ENCODE measurements at regions not wholly inside any gene's neighbourhood (a gene's known extent, or its start where the extent isn't known, plus 50 kb on each side); places are given as distances from the start of the nearest gene placed in this dataset.

DNA sequence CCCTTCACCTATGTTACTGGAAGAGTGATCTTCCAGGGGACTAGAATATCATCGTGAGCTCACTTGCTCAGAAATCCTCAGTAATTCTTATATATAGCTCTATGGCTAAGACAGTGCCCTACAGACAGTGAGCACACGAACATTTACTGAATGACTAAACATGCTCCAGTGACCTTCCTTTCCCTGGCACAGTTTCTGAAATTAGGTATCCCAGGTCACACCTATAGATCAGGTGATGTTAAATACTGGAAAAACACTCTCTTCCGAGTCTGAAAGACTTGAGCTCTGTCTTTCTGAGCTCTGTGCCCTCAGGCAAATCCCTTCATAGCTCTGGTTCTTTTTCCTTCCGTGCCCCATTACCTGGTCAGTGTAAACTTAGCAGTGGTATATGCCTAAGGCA is 239.4 kb upstream of the LRIG1 start:
- FAIRE-seq, result no peak

DNA sequence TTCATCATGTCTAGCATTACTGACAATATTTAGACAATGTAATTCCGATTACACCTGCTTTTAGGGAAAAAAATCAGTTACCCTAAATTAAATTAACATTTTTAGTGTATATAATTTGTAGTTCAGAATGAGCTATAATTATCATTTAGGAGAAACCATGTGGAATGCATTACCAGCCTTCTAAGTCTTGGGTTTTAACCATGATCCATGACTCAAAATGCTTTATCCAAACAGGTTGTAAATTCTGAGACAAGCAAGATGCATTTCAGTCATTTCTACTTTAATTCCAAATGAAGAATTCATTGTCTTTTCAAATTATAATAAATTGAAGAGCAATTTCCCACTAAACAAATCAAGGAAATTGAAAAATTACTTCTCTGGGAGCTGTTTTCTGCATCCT is 243.7 kb upstream of the LRIG1 start:
- DNase-seq (ENCODE audit: insufficient read length, low spot score) (no peak), FAIRE-seq (no peak)

More for the DNA sequence above, 239.4 kb upstream of the LRIG1 start:
- DNase-seq (ENCODE audit: insufficient read length, low spot score), result no peak

DNA sequence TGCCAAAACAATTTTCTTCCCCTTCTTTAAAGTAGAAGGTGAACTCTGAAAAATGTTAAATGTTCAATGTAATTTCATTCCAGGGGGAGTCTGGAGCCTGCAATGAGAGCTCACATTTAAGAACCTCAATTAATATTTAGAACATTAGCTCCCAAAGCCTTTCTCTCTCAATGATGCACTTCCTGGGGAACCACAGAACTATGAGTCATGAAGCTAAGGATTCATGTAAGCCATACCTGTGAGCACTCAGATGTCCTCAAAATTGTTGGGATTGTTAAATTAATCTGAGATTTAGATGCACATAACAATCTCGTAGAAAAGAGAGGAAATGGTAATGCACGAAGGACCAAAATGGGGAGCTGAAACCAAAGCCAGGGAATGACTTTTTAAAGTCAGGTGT is 244.2 kb upstream of the LRIG1 start:
- DNase-seq (ENCODE audit: insufficient read length, low spot score), result no peak
- no peak for FAIRE-seq

DNA sequence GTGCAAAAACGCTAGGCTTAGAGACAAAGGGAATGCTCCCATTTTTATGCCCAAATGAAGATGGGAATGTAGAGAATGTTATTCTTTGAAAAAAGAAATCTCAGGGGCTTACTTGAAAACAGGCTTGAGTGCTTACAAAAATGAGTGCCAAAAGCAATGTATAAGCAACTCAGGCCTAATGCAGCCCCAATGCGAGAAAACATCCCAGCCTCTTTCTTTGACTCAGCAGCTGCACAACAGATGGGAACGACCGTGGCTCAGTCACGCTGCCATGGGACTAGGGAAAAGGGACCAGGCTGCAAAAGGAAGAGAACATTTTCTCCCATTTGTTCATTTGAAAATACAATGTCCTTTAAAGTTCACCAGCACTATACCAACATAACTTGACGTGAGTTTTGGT is 246.4 kb upstream of the LRIG1 start:
- DNase-seq (ENCODE audit: insufficient read length, low spot score) (no peak), FAIRE-seq (no peak)

DNA sequence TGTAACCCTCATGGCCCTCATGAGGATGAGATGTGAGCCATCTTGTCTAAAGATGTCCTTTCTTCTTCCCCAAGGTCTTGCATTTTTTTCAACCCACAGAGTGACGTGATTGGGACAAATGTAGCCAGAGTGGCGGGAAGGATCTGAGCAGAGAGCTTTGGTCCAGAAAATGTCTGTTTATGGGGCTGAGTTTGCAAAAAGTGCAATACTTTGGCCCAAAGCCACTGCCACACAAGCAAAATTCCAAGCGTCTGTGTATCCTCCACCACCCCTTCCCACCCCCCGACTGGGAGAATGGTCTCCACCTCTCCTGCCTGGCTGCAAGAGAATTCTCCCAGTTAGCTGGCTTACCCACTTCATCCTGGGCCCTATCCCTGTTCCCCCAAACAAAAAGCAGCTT is 246.9 kb upstream of the LRIG1 start:
- FAIRE-seq (no peak), DNase-seq (ENCODE audit: insufficient read length, low spot score) (no peak)

DNA sequence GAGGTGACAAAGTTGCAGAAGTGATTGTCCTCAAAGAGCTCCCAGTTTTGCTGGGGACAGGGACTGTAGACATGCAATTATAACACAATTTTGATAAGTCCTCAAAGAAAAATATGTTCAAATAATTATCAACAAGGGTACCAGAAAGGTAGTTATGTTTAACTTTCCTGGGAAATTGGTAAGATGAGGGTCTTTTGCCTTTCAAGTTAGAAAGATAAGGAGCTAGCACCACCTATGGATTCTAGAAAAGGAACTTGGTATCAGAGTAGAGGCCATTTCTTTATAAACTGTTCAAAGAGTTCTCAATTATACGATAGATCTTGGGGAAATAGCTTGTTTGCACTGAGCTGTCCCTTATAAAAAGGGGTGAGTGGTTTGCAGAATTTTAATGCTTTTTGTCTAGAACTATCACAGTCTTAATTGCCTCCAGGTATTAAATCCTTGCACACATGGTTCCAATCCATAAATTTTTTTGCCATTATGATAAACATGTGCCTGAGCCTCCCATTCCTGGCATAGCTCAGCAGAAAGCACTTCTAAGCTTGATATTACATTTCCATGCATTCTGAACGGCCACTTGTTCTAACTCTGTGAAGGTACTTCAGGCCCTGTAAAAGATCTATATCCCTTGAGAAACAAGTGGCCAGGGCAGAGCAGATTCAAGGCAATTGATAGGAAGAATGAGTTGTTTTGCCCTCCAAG is 247.5 kb upstream of the LRIG1 start:
- DNase-seq (ENCODE audit: insufficient read length, low spot score) (no peak), FAIRE-seq (no peak)

DNA sequence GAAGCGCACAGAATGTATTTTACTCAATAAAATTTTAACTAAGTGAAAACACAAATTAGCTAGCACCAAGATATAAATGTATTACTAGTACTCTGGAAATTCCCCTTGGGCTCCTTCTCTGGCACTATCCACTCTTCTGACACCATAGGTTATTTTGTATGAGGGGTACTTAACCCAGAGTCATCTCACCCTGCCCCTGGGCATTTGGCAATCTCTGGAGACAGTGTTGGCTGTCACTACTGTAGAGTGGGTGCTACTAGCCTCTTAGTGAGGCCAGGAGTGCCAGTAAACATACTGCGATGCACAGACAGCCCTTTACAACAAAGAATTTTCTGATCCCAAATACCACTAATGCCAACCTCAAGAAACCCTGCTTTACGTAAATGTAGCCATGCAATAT is 246.3 kb upstream of the KBTBD8 start:
- no peak for FAIRE-seq
- DNase-seq (ENCODE audit: insufficient read length, low spot score), result no peak

DNA sequence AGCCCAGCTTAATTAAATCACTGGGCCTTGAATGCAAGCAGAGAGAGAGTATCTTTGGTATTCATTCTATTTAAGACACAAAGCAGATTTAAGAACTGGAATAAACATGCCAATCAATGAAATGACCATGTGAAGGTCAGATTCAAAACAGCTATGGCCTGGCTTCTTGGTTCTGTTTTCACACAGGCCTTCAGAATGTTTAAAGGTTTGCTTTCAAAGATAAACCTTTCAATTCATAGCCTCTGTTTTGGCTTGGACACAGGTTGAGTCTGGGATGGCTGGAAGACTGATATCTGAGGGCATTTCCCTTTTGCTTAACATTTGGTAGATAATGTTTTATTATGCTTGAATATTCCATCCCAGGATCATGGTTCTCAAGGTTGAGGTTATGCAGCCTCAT is 244.4 kb upstream of the KBTBD8 start:
- FAIRE-seq (no peak), DNase-seq (ENCODE audit: insufficient read length, low spot score) (no peak)

DNA sequence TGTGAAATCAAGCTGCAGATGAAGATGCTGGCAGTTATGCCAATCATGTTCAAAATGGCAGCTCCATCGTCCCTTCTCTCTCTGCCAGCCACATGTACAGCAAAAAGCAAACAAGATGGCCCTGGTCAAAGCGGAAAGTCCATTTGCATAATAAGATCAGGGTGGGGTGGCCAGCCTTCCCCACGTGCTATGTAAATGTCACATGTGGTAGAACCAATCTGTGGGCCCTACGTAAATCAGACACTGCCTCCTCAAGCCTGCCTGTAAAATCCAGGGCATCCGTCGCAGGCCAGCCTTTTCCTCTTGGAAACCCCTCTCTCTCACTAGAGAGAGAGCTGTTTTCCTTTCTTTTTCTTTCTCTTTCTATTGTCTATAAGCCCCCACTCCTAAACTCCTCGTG is 243.5 kb upstream of the KBTBD8 start:
- FAIRE-seq (no peak), DNase-seq (ENCODE audit: insufficient read length, low spot score) (no peak)

DNA sequence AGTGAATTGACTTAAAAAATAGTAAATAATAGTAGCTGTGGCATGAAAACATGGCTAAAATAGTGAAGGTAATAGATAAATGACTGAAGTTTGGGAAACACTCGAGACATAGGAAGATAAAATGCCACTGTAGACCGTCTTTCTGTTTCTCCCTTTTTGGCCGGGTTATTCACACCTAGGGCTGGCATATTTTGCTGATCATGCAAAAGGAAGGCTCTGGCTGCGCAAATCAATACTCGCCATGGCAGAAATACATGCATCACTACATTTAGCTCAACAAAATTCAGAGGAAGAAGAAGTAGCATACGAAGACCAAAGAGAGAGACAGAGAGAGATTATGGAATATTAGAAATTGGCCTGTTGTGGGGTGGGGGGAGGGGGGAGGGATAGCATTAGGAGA is 242.2 kb upstream of the KBTBD8 start:
- FAIRE-seq (no peak), DNase-seq (ENCODE audit: insufficient read length, low spot score) (no peak)

DNA sequence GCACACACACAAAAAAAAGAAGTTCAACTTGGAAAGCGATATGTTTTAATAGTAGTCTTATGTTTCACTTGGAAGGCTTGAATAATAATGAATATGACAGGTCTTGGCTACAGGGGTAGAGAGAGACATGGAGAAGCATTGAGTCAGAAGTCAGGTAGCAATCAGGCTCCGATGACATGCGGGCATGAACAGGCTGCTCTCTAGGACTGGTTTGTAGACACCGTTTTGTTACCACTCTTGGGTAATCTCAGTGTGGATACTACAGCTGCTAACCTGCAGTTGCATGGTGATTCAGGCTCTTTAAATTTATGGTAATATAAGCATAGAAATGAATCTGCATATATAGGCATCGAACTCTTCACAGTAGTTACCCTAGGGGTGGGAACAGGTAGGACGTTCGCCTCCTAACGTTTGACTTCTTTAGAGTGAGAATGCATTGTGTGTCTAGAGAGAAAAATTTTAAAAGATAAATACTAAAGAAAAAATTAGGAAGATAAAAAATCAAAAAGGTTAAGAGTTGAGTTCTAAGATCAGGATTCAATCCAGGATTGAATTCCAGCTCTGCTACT is 241.6 kb upstream of the KBTBD8 start:
- FAIRE-seq (no peak), DNase-seq (ENCODE audit: insufficient read length, low spot score) (no peak)

DNA sequence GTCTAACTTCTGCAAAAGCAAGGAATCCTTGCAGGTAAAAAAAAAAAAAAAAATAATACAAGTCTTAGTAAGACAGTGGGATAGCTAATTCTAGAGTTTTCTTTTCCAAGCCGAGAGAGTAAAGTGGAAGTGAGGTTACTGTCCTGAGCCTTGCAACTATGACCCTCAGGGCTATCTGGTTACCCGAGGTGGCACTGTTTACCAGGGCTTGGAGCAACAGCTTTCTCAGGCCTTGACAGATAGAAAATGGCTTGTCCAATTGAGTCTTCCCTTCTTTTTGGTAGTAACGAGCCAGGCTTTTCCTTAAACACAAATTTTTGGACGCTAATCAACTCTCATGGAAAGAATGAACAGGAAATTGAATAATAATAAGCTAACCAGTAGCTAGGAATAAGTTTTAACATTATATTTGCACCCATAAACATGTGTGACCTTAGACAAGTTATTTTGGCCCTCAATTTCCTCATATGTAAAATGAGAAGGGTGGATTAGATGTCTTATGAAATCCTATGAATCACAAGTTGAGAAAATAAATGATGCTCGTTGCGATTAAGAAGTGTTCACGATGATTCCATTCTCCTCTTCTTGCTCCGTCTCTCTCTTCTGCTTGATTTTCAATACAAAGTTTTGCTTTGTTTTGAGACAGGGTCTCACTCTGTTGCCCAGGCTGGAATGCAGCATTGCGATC is 236.9 kb upstream of the KBTBD8 start:
- FAIRE-seq, result no peak
- no peak for DNase-seq (ENCODE audit: insufficient read length, low spot score)

DNA sequence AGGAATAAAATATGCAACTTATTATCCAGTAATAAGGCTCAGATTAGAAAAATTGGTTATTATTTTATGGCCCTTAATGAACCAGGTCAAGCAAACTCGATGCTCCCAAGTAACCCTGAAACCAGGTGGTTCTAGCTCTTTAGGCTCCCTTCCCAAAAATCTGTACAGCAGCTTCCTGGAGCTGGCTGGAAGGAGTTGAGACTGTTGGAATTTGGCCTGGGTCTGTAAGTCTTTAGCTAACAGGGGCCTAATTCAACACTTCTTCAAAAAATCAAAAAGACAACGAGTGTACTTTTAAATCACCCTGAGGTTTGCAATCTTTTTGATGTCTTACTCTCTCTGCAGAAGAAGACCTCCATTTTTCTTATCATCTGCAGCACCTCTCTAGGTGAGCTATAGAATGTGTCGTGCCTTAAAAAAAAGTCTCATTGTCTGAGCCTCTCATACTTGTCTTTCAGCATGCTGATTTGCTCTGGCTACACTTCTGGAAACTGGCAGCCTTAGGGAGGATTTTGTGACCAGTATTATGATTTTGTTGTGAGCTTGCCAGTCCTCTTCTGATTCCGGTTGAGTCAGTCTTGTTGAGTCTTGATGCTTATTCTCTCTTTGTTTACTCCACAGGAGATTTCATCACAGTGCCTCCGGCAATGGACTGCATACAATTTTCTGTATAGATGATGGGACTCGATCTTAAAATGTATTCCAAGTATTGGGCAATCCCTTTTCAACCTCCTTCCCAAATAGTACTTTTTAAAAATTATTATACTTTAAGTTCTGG is 235.0 kb upstream of the KBTBD8 start:
- DNase-seq (ENCODE audit: insufficient read length, low spot score) (no peak), FAIRE-seq (no peak)

DNA sequence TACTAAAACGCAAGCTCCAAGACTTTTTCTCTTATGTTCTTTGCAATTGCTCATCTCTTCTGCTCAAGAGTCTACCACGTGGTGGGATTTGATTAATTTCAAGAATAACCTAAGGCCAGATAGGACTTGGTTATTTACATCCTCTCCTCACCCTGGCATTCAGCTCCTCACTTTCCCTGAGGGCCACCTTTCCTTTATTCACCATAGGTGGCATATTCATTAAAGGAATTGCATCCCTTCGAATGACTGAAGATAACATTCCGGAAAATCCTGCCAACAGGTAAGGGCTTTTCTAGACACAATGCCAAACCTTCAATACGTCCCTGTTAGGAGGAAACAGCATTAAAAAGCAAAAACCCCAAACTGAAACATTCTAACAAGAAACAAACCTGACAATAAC is 220.0 kb upstream of the KBTBD8 start:
- FAIRE-seq (no peak), DNase-seq (ENCODE audit: insufficient read length, low spot score) (no peak)

DNA sequence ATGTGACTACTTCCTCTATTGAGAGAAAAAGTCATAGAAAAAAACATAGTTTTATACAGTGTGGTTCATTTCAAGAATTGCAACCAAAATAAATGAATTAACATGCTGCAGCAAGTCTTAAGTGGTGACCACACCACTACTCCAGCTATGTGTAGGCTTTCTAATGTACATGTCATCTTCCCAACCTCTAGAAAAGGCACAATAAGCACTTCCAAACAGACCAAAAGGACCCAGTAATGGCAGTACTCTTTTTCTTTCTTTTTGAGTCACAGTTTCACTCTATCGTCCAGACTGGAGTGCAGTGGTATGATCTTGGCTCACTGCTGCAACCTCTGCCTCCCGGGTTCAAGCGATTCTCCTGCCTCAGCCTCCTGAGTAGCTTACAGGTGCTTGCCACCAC is 219.3 kb upstream of the KBTBD8 start:
- FAIRE-seq (no peak), DNase-seq (ENCODE audit: insufficient read length, low spot score) (no peak)

DNA sequence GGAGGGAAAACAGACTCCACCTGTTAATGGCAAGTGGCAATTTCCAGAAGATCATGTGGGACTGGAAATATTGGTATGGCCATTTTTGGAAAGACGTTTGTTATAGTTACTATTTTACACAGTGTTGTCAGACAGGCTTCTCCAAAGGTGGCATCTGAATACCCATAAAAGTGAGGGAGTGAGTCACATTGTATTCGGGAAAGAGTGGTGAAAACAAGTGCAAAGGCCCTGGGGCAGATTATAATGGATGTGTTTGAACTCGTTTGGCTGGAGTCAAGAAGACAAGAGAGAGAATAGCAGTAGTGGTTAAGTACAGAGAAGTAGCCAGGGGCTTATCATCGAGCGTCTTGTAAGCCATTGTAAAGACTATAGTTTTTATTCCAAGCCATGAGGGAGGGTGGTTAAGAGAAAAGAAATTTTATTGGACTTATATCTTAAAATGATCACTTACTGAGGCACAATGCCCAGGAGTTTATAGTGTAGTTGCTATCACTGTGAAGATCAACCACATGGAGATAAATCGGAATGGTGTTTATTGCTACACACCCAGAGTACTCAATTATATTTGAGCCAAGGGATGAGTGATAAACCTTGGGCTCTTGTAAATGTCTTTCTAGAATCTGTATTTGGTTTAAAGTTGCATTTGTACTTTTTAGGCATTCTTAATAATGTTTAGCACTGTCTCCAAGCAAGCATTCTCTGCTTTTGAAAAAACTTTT is 212.8 kb upstream of the KBTBD8 start:
- FAIRE-seq, result no peak
- no peak for DNase-seq (ENCODE audit: insufficient read length, low spot score)

DNA sequence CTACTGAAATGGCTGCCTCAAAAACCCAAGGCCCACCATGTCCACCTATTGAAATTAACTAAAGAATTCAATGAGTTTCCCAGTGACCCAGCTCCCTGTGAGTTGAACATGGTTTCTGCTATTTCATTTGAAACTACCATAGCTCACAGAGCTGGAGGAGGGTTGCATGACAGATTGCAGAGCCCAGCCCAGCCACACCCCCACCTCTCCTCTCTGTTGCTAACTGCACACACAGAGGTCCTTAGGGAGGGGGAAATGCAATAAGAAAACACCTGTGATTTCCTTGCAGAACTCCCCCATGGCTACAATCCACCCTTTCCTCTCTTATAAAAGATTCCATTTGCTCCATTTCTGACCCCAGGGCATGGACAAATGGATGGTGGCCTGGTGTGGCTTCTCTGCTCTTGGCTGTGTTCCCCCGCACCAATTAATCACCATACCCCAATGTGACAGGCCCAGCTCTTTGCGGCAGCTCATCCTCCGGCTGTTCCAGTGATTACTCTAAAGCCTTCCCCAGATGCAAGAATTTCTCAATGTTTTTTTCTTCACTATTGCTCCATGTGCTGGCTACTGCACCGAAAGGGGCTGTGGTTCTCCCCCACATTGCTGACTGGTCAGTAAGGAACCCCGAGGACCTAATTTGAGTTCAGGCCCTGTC is 208.4 kb upstream of the KBTBD8 start:
- no peak for DNase-seq (ENCODE audit: insufficient read length, low spot score)
- FAIRE-seq, result no peak

DNA sequence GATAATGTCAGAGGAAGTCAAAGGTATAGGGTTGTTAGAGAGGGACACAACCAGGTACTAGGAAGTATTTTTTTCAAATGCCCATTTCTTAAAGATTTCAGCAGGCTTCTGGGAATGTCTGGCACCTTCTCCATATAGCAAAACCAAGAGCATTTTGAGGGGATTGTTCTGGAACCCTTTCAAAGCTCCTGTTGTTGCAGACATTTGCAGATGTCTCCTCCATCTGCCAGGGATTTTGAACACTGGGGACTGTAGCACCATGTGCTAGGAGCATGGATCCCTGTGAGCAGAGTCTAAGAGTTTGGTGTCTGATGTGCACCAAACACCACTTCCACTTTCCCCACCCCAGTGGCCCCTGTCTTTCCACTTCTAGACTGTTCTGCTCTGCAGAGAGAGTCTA is 206.0 kb upstream of the KBTBD8 start:
- FAIRE-seq (no peak), DNase-seq (ENCODE audit: insufficient read length, low spot score) (no peak)

DNA sequence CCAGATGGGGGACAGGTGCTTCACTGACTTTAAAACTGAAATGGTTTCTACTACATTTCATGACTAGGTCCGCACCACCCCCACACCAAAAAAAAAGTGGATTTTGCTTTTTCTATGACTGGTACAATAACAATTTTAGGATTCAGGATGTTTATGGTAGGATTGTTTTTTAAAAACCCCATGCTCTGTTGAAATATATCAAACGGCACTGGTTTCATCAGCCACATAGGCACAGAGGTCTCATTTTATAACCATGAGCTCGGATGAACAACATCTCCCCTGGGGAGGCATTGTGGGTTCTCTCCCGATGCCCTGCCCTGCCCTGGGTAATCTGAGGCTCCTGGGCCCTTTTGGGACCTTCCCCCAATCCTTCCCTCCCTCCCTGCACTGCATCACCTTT is 202.7 kb upstream of the KBTBD8 start:
- no peak for FAIRE-seq

DNA sequence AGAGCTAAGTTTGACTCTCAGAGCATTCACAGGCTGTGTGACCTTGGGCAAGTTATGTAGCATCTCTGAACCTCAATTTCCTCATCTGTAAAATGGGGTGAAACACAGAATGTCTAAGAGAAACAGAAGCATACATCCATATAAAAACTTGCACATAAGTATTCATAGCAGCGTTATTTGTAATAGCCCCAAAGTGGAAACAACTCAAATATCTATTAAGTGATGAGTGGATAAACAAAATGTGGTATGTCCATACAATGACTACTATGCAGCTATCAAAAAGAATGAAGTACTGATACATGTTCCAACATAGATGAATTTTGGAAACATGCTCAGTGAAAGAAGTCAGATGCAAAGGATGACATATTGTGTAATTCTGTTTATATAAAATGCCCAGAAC is 201.8 kb upstream of the KBTBD8 start:
- no peak for FAIRE-seq
- DNase-seq (ENCODE audit: insufficient read length, low spot score), result no peak

More for the DNA sequence above, 202.7 kb upstream of the KBTBD8 start:
- no peak for DNase-seq (ENCODE audit: insufficient read length, low spot score)
